Activated naive CD4-positive, alpha-beta T cell treated with Interleukin-2 at 50 U/mL for 16 hours (primary cell): ENCODE measurements at regions not wholly inside any gene's neighbourhood (a gene's known extent, or its start where the extent isn't known, plus 50 kb on each side); places are given as distances from the start of the nearest gene placed in this dataset.

Experiments
- DNase-seq: peaks from one replicate; pipeline ENCODE4 v3.0.0-alpha.2; 2020

DNA sequence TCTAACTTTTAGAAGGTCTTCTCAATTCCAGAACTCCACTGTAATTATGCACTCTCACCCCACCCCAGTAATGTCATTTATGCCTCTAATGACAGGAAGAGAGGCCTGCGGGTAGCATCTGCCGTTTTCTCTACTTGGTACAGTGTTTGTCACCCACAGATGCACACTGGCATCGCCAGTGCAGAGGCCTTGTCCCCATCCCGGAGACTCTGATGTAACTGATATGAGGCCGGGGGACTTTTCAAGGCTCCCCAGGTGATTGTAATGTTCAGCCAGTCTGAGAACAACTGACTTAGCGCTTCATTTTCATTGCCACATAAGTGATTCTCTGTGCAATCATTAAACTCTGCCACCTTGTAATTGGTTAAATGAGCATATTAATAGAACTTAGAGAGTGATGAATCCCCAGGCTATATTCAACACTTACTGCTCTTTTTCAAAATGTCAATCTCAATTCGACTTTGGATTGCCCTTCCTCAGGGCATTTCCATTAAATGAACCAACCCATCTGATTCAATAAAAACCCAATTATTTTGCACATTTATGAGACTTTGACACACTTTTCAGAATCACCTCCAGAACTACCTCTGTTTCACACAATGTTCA lies 113.2 kb downstream of the HERPUD2 start:
- DNase-seq, result no peak

DNA sequence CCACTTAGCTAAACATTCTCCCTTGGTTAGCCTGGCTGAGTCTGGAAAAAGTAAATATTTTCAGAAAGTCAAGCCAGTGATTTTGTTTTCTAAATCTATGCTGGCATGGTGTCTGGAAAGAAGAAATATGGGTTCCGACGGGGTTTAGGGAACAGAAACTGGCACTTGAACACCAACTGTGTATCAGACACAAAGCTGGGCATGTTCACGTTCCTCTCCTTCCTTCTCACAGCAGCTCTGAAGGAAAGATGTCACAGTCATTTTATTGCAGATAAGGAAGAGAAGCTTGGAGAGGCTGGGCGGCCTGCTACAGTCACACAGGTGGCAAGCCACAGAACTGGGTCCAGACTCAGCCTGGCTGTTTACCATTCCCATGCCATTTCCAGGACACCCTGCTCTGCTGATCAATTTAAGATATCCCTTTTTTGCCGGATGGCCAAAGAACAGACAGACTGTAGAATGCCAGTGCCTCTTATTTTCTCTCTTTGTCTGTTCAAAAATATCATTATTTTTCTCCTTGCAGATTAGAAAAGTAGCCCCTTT lies 118.8 kb downstream of the HERPUD2 start:
- no peak for DNase-seq

DNA sequence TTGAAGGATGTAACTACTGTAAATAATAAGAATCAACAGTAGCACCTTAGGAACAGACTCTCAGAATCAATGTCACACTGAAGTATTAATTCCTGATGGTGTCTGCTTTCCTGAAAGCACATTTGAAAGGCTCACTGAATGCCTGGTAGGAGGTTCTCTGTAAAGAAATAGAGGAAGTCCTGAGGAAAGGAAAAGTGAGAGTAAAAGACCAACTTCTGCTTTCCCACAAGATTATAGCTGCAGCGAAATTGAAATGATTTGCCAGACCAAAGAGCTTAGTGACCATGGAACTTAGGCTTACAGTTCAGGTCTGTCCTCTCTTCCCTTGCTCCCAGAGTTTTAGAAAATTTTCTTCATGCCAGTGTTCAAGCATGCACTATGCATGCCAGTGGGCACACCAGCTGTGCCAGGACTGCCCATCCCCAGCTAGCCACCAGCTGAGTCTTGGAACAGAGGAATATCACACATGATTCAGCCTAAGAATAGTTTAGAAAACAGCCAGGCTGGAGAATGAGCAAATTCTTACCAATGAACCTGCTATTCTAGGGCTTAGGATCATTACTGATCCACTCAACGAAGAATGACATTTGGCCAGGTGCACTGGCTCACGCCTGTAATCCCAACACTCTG lies 123.2 kb downstream of the HERPUD2 start:
- DNase-seq, result no peak

DNA sequence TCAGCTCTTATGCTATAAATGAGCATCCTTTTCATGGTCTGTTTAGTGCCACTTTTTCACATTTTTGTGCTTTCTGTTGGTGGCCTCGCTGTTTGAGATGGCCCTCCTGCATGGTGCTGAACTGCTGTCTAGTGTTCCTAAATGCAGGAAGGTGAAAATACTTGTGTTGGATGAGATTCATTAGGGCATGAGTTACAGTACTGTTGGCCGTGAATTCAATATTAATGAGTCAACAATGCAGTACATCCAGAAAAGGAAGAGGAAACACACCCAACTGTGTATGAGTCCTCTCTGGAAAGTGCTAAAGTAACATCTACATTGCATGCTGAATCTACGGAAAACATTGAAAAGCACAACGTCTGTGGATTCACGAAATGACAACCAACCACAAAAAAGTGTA lies 124.0 kb downstream of the HERPUD2 start:
- DNase-seq, result no peak

DNA sequence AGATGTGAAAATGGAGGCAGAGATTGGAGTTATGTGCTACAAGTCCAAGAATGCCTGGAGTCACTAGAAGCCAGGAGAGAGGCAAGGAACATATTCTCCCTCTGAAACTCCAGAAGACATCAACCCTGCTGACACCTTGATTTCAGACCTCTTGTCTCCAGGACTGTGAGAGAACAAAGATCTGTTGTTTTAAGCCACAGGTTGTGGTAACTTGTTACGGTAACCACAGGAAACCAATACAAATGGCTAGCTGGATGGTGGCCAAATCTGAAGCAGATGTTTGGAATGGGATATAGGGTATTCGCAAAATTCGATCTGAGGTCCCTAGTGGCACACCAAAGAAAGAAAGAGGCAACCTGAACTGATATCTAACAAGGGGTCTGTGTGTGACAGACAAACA lies 129.0 kb downstream of the HERPUD2 start:
- DNase-seq, result no peak

DNA sequence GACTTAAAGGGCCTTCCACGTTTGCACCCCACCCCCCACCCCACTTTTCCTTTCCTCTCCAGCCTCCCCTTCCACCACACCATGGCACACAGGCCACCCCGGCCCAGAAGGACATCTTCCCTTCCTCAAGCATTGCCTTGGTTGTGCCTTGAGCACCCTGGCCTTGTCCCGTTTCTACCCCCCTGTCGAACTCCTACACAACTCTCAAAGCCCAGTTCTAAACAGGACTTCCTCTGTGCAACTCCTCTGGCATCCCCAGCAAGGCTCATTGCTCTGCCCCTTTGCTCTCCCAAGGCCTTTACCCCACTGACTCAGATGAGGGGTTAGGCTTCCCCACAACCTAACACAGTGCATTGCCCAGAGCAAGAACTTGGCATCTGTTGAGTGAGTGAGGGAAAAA lies 136.1 kb downstream of the HERPUD2 start:
- DNase-seq, result no peak

DNA sequence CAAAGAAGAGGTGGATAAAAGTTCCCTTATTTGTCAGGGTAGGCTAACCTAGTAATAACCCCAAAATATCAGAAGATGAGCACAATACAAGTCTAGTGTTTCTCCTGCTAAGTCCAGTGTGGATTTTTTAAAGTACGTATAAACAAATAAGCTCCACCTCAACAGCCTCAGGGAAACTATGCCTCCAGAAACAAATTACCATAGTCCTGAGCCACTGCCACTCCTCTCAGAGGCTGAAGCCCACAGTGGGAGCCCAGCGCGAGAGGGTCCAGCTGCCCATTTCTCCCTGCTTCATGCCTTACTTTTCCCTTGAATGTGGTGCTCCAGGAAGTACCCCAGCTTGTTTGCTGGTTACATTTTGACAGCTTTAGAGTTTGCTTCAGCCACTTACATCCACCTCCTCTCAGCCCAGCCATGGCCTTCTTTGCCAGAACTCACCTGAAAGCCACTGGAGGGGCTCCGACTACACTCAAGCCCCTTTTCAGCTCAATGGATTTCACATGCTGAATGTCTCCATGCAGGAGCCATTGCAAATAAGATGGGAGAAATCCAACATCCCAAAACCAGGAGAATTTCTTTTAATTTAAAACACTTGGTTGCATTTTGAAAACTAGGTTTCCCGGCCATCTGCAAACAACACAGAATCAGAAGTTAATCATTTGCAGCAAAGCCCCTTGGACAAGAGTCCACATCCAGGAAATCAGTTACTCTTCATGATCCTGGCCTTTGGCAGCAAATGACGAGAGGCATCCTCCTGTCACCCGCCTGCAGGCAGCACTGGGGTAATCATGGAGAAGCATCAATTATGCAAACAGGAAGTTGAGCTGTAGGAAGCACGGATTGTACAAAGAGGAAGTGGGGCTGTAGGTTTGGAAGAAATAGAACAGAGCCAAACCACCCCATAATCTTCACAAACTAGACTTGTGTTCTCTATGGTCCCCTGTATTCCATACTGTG lies 138.1 kb downstream of the HERPUD2 start:
- no peak for DNase-seq

DNA sequence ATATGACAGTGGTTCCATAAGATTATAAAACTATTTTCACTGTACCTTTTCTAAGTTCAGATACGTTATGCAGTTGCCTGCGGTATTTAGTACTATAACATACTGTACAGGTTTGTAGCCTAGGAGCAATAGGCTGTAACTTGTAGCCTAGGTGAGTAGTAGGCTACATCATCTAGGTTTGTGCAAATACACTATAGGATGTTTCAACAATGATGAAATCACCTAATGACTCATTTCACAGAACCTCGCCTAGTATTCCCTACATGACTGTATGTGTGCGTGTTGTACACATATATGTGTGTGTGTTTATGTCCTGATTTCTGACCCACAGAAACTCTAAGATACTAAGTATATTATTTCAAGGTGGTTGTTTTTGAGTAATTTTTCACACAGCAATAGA lies 139.0 kb downstream of the HERPUD2 start:
- no peak for DNase-seq

DNA sequence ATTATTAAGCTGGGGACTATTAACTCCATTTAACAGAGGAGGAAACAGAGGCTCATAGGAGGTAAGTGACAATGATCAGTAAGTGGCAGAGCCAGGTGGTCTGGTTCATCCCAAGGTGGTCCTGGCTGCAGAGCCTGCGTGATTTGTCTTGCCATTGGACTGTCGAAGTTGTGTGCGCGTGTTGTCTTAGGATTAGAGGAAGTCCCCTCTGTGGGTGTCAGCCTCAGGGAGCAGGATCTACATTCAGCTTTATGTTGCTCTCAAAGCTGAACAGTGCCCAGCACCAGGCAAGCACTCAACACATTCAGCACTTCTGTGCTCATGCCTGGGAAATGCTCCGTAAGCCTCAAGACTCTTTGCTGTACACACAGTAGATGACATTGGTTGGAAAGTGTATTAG lies 139.5 kb downstream of the HERPUD2 start:
- no peak for DNase-seq

DNA sequence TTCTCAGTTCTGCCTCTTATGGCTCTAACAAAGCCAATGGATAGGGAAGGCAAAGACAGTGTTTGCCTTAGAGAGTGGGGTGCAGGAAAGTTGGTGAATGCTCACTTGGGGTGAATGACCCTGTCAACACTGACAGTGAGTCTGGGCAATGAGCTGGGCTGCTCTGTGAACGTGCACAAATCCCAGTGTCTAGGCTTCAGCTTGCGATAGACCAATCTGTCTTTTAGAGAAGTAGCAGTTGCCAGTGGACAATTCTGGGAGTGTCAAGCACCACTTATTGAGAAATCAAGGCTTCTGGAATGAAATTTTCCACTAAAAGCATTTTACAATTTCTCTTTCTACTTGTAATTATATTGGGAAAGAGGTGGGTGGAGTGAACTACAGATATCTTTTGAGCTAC lies 141.4 kb downstream of the HERPUD2 start:
- DNase-seq, result no peak

DNA sequence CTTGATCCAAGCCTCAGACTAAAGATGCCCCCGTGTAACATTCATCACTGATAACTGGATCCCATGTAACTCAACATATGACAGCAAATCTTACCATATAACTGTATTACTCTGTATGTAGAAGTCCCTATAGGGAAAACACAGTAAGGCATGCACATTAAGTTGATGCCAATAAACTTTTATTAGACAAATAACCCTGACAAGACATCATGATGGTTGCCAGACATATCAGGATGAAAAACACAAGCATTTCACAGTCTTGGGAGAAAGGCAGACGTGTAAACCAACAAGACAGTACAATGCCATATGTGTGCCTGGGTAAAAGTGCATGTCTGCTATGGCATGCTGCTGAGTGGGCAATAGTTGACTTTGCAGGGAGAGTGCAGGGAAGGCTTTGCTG lies 142.2 kb downstream of the HERPUD2 start:
- DNase-seq, result no peak

DNA sequence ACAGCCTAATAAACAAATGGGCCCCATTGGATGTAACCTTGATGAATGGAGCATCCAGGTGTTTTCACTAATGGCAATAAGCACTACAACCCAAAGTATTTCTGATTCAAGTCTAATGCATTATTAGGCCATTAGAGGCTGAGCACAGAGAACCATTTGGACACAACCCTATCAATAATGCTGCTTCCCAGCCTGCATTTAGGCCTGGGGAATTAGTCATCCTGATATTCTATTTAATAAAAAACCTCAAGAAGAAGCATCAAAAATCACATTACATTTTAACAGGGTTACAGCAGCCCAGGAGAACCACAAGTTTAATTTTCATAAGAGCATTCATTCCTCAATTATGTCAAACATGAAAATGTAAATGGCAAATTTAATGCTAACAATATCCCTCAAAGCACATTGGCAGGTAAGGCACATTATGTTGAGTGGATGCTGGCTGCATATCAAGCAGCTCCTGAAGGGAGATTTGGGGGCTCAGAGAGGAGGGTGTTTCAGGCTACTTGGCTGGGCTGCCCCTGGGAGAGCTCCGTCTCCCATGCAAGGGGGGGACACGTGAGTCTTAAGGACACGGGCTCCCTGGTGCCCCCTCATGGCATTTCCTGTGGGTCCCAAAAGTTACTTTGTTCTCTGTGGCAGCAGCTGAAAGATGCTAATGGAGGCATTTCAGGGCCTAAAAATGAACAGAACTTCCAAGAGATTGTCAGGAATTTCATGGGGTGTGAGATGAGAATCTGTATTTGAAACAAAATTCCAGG lies 143.4 kb downstream of the HERPUD2 start:
- DNase-seq, result no peak

DNA sequence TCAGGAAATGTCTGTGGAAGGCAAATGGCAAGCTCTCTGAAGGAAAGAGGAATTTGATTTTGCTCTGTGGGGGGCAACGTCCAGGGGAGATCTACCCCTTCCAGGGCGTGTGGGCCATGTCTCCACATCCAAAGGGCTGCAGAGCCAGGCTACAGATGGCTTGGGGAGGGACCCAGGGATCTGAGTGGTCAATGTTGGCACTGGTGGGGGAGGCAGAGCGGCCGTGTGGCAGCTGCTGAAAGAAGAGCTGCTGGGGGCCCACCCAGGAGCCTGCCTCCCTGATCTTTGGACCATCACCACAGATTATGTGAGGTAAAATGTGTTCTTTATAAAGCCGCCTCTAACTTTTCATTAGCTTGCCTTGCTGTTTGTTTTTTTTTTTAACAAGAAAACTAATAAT lies 144.1 kb downstream of the HERPUD2 start:
- no peak for DNase-seq

DNA sequence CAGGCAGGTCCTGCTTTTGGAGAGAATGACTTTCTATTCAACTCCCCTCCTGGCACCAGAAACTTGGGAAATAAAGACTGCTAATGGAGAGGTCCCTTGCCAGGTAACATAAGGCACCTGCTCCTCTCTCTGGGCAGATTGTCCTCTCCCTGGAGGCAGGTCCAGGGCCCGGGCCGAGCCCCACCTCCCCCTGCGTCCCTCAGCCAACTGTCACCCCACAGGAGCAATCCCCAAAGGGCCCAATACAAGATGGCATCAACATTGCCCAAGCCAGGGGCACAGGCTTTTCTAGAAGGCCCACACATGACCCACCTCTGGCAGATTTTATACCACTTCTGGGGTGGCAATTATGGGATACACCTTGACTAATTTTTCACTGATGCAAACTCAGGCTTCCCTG lies 145.2 kb downstream of the HERPUD2 start:
- no peak for DNase-seq

DNA sequence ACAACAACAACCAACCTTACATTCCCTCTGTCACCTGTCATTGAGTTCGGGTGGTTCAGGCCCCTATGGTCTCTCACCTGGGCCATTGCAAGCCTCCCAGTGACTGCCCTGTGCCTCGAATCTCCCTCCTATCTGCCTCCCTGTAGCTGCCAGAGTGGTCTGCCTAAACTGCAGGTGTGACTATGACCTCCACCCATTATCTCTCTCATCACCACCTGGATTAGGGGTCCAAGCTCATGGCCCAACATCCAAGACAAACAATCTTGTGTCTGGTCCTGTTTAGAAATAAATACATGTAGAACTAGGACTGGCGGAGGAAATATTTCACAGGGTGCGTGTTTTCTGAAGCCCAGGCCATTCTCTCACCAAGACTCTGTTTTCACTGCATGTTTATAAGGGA lies 146.6 kb downstream of the HERPUD2 start:
- no peak for DNase-seq

DNA sequence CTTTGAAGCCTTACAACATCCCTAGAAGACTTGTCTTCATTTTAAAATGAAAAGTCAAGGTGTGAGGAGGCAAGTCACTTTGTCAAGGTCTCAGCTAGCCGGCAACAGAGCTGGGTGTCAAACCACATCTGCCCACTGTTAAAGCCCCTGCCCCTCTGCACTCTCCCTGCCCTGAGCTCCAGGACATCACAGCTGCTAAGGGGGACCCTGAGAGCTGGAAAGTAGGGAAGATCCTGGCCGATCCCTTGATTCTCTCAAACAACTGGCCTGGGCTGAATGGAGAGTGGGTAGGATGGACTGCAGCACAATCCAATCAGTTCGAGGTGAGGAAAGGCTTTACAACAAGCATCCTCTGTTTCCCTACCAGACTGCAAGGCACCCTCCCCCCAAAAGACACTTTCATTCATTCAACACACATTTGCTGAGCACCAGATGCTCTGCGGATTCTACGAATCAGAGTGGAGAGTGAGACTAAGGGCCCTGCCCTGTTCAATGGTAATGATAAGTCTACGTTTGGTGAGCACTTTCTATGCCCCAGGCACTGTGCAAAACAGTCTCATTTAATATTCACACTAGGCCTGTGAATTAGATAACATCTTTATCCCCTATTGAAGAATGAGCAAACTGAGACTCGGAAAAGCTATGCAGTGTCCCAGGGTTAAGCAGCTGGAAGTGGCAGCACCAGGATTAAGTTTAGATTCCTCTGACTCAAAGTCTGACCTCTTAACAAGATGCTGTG lies 148.1 kb downstream of the HERPUD2 start:
- no peak for DNase-seq

DNA sequence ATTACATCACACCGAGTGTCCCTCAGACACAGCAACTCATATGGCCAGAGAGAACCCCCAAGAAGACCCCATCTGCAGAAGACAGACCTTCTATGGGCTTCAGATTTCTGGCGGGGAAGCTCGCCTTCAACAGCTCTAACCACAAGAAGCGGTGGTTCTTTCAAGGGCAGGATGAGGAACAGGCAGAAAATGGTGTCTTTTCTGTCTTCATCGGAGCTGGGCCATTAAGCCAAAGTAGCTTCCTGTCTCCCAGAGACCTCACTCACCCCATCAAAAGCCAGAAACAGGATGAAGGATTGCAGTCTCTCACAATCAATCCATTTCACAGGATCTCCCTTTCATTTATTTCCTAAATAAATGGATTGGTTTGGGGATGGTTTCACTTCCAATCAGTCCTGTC lies 149.1 kb downstream of the HERPUD2 start:
- DNase-seq, result no peak

DNA sequence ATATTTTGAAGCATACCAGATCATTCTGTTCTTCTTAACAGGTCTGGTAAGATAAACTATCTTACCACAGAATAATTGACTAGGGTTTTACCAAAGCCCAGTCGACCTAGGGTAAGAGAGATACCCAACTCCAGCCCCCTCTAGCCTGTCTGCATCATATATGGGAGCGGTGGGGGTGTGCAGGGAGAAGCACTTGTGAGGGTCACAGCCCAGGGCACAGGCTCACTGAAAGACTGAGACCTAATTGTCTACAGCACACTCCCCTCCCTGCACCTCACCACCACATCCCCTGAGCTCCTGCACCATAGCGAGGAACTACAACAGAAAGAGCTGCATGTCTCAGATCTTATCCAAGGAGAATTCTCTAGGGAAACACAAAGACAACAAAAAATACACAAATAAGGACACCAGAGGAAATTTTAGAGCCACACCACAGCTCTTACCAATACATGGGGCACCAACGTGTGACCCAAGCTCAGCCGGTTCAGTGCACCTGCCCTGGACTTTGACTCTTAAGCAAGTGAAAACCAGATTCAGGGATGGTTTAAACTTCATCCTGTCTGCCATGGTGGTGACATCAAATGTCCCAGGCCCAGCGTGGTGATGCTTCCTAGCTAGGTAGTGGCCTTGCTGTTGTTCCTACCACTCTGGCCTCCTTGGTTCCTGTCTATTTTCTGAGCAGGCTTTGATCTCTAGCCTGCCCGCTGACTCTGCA lies 150.8 kb downstream of the HERPUD2 start:
- DNase-seq, result no peak

DNA sequence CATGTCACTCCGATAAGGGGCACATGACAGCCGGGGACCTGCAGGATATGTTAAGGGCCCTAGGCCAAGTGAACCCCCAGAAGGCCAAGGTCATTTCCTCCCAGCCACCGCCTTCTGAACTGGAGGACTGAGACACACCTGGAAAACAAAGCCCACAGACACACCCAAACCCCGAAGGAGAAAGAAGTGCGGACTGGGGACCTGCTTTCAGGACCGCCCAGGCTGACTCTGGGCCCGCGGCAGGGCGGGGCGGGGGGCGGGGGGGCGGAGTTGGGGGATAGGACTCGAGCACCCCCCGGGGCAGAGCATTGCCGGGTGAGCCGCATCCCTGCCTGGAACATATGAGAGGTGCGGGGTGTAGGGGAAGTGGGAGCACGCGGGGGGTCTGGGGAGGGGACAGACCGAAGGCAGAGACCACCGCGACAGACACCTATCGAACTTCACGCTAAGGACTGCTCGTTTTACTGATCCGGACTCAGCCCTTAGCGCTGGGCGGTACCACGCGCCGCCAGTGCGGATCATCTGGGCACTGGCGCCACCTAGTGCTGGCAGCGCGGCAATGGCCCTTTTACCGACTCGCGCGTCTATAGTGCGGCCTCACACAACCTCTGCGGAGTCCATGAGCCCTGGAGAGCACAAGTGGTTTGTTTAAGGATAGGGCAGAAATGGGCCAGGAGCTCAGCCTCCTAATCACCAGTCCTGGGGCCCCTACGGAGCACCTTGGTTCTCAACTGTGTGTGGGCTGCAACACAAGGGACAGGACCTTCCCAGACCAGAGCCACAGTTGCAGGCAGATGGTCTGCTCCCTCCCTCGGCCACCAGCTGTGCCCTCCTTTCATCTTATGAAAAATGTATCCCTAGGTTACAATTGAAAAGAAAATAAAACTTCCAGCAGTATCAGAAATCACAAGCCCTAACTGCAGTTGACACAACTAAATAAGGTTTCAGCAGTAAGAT lies 157.6 kb downstream of the HERPUD2 start:
- peak; percentile 82 for DNase-seq

DNA sequence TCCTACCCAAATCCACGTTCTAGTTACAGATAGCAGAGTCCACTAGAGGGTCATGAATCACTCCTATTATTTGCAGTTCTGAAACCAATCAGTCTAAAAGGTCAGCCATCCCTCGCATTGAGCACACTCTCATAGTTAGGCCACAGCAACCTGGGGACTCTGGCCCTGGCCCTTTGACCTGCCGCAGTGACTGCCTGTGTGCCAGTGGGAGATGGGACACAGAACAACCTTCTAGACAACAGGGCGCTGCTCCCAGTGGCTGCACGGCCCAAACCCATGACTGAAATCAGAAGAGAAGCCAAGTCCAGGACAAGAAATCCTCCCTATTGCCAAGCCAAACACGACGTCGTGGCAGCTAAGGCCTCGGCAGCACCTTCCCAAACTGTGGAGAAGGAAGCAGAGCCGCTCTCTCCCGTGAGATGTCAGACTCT lies 158.5 kb downstream of the HERPUD2 start:
- DNase-seq, result no peak
